Thyroid gland (tissue), 4 donors: ENCODE measurements at regions not wholly inside any gene's neighbourhood (a gene's known extent, or its start where the extent isn't known, plus 50 kb on each side); places are given as distances from the start of the nearest gene placed in this dataset.

Experiments
- CTCF ChIP-seq, 6 experiments: fragments of 200-600 bp in 3 of 6; fragments of 450-650 bp in 3 of 6; sonication (generic) in 3 of 6; IDR thresholded peaks; one replicate each; pipeline ENCODE4 v1.5.1; 2016 to 2019; ENCODE audit warnings: antibody characterized with exemption in 6 of 6, mild to moderate bottlenecking in 2 of 6, inconsistent platforms in 1 of 6, moderate library complexity in 1 of 6
- POLR2A ChIP-seq, 2 donors: fragments of 450-650 bp; IDR thresholded peaks; one replicate each; pipeline ENCODE4 v1.6.1; 2017; ENCODE audit warnings: antibody characterized with exemption in 2 of 2, mild to moderate bottlenecking in 2 of 2, moderate library complexity in 1 of 2

GRCh38 chr10:61283481-61284221 lies 169.5 kb downstream of the TMEM26 start:
- TF ChIP-seq CTCF (IDR thresholded peaks at IDR 0.05) (no peak), POLR2A (IDR thresholded peaks at IDR 0.05) (no peak)
